ENCODE measurements at regions not wholly inside any gene's neighbourhood (a gene's known extent, or its start where the extent isn't known, plus 50 kb on each side); places are given as distances from the start of the nearest gene placed in this dataset.

DNA sequence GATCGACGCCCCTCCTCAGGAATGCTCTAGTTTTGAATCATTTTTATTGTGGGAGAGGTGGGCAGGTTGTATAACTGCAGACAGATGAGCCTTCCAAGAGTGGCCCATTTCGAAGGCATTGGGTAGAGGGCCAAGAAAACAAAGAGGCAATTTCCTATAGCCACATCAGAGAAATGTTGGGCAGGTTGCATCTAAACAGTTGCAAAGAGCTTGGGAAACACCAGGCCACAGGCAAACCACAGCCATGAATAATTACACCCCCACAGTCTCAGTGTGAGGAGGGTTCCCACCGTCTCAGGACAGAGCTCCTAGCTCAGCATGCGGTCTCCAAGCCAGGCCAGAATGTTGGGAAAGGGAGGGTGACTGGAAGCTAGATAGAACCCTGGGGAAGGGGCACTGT, 257.3 kb downstream of the ABHD5 start:
- DNase-seq (ENCODE audit: low spot score): no peak
- Mint-ChIP-seq H3K36me3 (no peaks in the 10 kb centered on the region), H3K27me3 (peaks cover 13 to 32% of the 10 kb centered on the region in 2 donors), H3K27ac (no peak overlapping the region), H3K9me3 (no peaks in the 10 kb centered on the region), H3K4me3 (no peak overlapping the region), H3K4me1 (ENCODE audit: low read depth in 2 of 2) (no peaks in the 10 kb centered on the region)
- no peak for ATAC-seq

DNA sequence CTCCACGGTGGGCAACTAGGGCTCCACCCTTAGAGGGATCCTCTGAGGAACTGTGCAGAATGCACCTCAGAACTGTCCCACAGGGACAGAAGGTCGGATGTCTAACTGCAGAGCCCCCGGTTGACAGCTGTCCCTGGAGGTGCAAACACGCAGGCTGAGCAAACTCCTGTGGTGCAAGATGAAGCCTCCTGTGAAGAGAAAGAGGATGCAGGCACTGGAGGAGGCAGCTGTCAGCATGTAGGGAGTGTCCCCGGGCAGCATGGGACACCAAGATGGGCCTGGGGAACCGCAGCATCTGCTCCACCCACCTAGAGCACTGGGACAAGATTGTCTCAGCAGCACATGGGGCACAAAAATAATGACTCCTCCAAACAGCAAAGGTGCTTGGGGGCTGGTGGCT, 258.9 kb downstream of the ABHD5 start:
- no peak for DNase-seq (ENCODE audit: low spot score)
- H3K4me3 Mint-ChIP-seq: no peak overlapping the region

GRCh38 chr3:43950775-43951174, 260.0 kb downstream of the ABHD5 start:
- Mint-ChIP-seq H3K4me1 (ENCODE audit: low read depth in 2 of 2) (no peaks in the 10 kb centered on the region), H3K36me3 (no peaks in the 10 kb centered on the region), H3K27ac (no peak overlapping the region), H3K9me3 (no peaks in the 10 kb centered on the region), H3K27me3 (peaks cover 16 to 29% of the 10 kb centered on the region in 2 donors), H3K4me3 (no peak overlapping the region)
- no peak for DNase-seq (ENCODE audit: low spot score)
- no peak for ATAC-seq

More for the DNA sequence above, 258.9 kb downstream of the ABHD5 start:
- Mint-ChIP-seq H3K27ac (no peak overlapping the region), H3K4me1 (ENCODE audit: low read depth in 2 of 2) (no peaks in the 10 kb centered on the region), H3K27me3 (peaks cover 12 to 23% of the 10 kb centered on the region in 2 donors), H3K9me3 (no peaks in the 10 kb centered on the region), H3K36me3 (no peaks in the 10 kb centered on the region)
- no peak for ATAC-seq

GRCh38 chr3:43951813-43952212, 261.1 kb downstream of the ABHD5 start:
- Mint-ChIP-seq H3K27me3 (peaks cover 20 to 33% of the 10 kb centered on the region in 2 donors), H3K36me3 (no peaks in the 10 kb centered on the region), H3K4me3 (no peak overlapping the region), H3K4me1 (ENCODE audit: low read depth in 2 of 2) (no peaks in the 10 kb centered on the region), H3K9me3 (no peaks in the 10 kb centered on the region), H3K27ac (no peak overlapping the region)
- no peak for ATAC-seq
- DNase-seq (ENCODE audit: low spot score): no peak

DNA sequence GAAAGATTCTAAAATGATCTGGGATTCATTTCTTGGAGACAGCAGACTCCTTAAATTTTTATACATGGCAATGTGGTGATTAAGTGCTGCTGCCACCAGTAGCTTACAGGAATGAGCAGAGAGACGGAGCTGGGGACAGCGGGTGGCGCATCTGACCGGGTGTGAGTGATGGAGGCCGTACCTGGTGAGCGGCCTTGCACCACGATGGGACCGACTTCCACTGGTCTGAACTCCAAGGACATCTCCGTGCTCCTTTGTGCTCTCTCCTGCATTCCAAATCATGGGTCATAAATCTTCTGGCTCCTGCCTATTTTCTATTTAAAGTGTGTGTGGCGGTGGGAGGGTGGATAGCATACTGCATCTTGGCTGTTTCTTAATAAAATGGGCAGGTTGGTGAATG, 262.6 kb downstream of the ABHD5 start:
- no peaks in the 10 kb centered on the region for H3K9me3 Mint-ChIP-seq
- H3K27me3 Mint-ChIP-seq: peaks cover 22 to 41% of the 10 kb centered on the region in 2 donors
- DNase-seq (ENCODE audit: low spot score) (no peak), ATAC-seq (no peak)
- H3K36me3 Mint-ChIP-seq: no peaks in the 10 kb centered on the region
- no peaks in the 10 kb centered on the region for H3K4me1 Mint-ChIP-seq (ENCODE audit: low read depth in 2 of 2)
- no peak overlapping the region for H3K27ac Mint-ChIP-seq
- H3K4me3 Mint-ChIP-seq: no peak overlapping the region

- no peak for ATAC-seq
- no peaks in the 10 kb centered on the region for H3K36me3 Mint-ChIP-seq
- H3K27me3 Mint-ChIP-seq: peaks cover 22 to 40% of the 10 kb centered on the region in 2 donors
- H3K9me3 Mint-ChIP-seq: no peaks in the 10 kb centered on the region
- H3K27ac Mint-ChIP-seq: no peak overlapping the region
- no peaks in the 10 kb centered on the region for H3K4me1 Mint-ChIP-seq (ENCODE audit: low read depth in 2 of 2)
- no peak overlapping the region for H3K4me3 Mint-ChIP-seq
- no peak for DNase-seq (ENCODE audit: low spot score)
These were observed 263.3 kb downstream of the ABHD5 start for GRCh38 chr3:43953814-43954692.

- Mint-ChIP-seq H3K36me3 (no peaks in the 10 kb centered on the region), H3K4me3 (no peak overlapping the region), H3K9me3 (no peaks in the 10 kb centered on the region), H3K27me3 (peaks cover 22 to 36% of the 10 kb centered on the region in 2 donors), H3K4me1 (ENCODE audit: low read depth in 2 of 2) (no peaks in the 10 kb centered on the region), H3K27ac (no peak overlapping the region)
- DNase-seq (ENCODE audit: low spot score): no peak
- peak in 1 of 2 donors; percentile 25 for ATAC-seq
These were observed 266.2 kb downstream of the ABHD5 start for GRCh38 chr3:43956945-43957344.

DNA sequence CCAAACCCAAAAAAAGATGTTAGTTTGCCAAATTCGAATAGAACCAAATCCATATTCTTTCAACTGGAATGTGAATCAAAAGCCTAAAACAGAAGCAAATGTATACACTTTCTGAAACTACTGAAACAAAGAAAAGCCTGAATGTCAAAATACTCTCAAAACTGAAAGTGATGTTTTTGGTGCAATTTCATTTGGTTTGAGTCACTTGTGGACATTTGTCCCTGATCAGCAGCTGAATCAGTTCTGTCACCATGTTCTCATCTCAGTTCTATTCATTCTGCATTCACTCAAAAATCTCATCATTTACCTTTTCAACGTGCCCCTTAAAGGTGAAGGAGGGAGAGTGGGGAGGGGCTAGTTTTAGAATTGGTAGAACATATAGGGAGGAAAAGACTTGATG, 266.8 kb downstream of the ABHD5 start:
- Mint-ChIP-seq H3K36me3 (no peaks in the 10 kb centered on the region), H3K27me3 (peaks cover 22 to 36% of the 10 kb centered on the region in 2 donors), H3K4me3 (no peak overlapping the region), H3K4me1 (ENCODE audit: low read depth in 2 of 2) (no peaks in the 10 kb centered on the region), H3K9me3 (no peaks in the 10 kb centered on the region), H3K27ac (no peak overlapping the region)
- DNase-seq (ENCODE audit: low spot score) (no peak), ATAC-seq (no peak)

DNA sequence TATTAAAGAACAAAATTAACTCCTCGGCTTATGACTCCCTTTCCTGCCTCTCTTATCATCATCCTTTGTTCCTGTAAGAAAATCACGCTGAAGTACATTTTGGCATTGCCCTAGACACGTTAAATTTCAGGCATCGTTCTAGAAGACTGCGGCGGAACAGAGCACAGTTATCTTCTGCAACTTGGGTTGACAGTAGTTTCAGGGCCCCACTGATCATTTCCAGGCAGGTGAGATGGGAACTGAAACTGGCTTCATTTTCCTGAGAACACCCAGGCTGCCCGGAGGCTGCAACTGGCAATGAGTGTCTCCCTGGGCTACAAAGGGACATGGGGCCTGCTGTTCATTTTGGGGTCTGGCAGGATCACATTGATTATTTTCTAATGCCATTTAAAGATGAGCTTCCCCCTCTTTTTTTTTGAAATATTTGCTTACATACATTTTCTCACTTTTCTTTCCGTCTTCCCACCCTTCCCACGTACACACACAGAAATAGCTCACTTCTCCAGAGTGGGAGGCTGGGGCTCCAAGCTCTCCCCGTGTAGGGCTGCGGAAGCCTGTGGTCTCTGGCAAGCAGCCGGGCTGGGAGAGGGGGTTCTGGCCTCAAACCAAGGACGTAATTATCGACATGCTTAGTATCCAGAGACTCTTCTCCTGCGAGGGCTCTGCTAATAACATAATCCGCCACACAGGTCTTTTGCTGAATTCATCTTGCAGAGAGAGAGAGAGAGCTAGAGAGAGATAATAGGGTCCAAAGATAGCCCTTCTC, 267.4 kb downstream of the ABHD5 start:
- Mint-ChIP-seq H3K4me1 (ENCODE audit: low read depth in 2 of 2) (no peaks in the 10 kb centered on the region), H3K27me3 (peaks cover 22 to 36% of the 10 kb centered on the region in 2 donors), H3K9me3 (no peaks in the 10 kb centered on the region), H3K36me3 (no peaks in the 10 kb centered on the region), H3K27ac (no peak overlapping the region), H3K4me3 (no peak overlapping the region)
- DNase-seq (ENCODE audit: low spot score) (no peak), ATAC-seq (no peak)

- peaks cover 22 to 36% of the 10 kb centered on the region in 2 donors for H3K27me3 Mint-ChIP-seq
- no peak for ATAC-seq
- H3K4me3 Mint-ChIP-seq: no peak overlapping the region
- DNase-seq (ENCODE audit: low spot score): no peak
- H3K9me3 Mint-ChIP-seq: no peaks in the 10 kb centered on the region
- no peaks in the 10 kb centered on the region for H3K4me1 Mint-ChIP-seq (ENCODE audit: low read depth in 2 of 2)
- no peaks in the 10 kb centered on the region for H3K36me3 Mint-ChIP-seq
- no peak overlapping the region for H3K27ac Mint-ChIP-seq
These were observed 268.2 kb downstream of the ABHD5 start for GRCh38 chr3:43958973-43959372.

DNA sequence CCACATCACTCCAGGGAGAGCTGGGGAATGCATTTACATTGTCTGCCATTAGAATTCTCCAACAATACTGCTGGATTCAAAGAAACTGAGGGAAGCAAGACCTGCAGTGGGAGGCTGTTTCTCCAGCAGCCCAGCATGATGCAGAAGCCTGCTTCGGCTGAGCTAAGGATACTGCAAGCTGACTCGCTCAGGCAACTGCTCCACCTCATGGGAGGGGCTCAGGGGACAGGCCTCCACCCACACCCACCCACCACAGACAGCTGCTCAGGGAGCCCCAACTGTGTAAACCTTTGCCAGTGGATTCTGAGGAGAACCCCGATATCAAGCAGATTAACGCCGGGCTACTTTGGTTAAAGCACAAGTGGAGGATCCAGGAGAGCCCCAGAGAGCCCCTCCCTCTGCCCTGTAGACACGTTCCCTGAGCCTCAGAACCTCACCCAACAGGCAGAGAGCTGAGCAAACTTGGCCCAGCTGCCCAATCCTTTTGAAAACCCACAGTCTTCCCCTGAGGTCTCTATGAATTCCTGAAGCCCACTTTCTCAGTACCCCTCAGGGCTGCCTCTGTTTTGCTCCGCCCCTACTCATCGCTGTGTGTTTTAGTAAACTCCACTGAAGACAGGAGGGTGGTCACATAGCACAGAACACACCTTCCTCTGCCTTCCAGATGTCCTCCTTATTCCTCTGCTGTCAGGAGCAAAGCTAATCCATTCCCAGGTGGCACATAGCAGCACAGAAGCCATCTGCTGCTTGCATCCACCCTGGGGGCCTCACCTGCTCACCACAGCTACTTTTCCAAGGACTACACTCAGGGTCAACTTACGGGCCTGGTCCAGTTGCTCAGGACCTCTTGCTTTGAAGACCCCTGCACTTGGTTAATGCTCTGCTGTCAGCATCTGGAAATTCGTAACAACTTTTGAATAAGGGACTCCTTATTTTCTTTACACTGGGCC, 269.0 kb downstream of the ABHD5 start:
- no peaks in the 10 kb centered on the region for H3K9me3 Mint-ChIP-seq
- H3K4me3 Mint-ChIP-seq: no peak overlapping the region
- ATAC-seq: no peak
- no peaks in the 10 kb centered on the region for H3K4me1 Mint-ChIP-seq (ENCODE audit: low read depth in 2 of 2)
- no peak overlapping the region for H3K27ac Mint-ChIP-seq
- peaks cover 22 to 36% of the 10 kb centered on the region in 2 donors for H3K27me3 Mint-ChIP-seq
- H3K36me3 Mint-ChIP-seq: no peaks in the 10 kb centered on the region
- no peak for DNase-seq (ENCODE audit: low spot score)

- H3K27ac Mint-ChIP-seq: no peak overlapping the region
- no peak for ATAC-seq
These were observed 269.7 kb downstream of the ABHD5 start for GRCh38 chr3:43960448-43960840.

DNA sequence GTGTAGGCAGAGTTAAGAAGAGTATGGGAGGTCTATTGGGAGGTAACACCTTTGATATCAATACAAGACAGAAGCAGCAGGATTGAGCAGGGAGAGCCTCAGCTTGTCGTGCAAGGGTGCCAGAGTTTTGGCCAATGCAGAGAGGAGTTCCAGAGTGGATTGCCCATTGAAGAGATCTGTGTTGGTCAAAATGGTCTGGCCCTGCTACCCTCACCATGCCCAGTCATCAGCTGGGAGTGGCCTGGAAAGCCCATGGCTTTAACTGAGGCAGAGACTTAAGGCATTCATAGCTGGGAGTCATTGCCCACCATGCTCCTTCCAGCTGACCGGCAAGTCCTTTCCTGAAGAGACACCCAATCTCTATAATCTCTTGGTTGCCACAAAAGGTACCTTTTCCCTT, 271.3 kb downstream of the ABHD5 start:
- Mint-ChIP-seq H3K36me3 (no peaks in the 10 kb centered on the region), H3K9me3 (no peaks in the 10 kb centered on the region)

More at GRCh38 chr3:43960448-43960840, 269.7 kb downstream of the ABHD5 start:
- H3K4me3 Mint-ChIP-seq: no peak overlapping the region
- H3K9me3 Mint-ChIP-seq: no peaks in the 10 kb centered on the region
- H3K36me3 Mint-ChIP-seq: no peaks in the 10 kb centered on the region
- no peak for DNase-seq (ENCODE audit: low spot score)
- peaks cover 19 to 36% of the 10 kb centered on the region in 2 donors for H3K27me3 Mint-ChIP-seq
- H3K4me1 Mint-ChIP-seq (ENCODE audit: low read depth in 2 of 2): no peaks in the 10 kb centered on the region

More for the DNA sequence above, 271.3 kb downstream of the ABHD5 start:
- Mint-ChIP-seq H3K4me3 (no peak overlapping the region), H3K27ac (no peak overlapping the region), H3K4me1 (ENCODE audit: low read depth in 2 of 2) (no peaks in the 10 kb centered on the region), H3K27me3 (peaks cover 16 to 31% of the 10 kb centered on the region in 2 donors)
- no peak for ATAC-seq
- DNase-seq (ENCODE audit: low spot score): no peak

Measured in natural killer cell treated with Interleukin-12 subunit alpha and Interleukin-12 subunit beta and Interleukin-15 and Interleukin-18, amount 100 ng/mL, for 72 hours (primary cell).